HG03558 (cell line): ENCODE measurements at regions not wholly inside any gene's neighbourhood (a gene's known extent, or its start where the extent isn't known, plus 50 kb on each side); places are given as distances from the start of the nearest gene placed in this dataset.

Experiments
- ATAC-seq: cut with Tn5 transposase; IDR thresholded peaks from one replicate; pipeline ENCODE4 v1.9.1; 2021; ENCODE audit warnings: moderate number of reproducible peaks; ENCODE audit not compliant: unreplicated experiment; ENCODE audit errors: extremely low read depth

GRCh38 chr2:107018366-107018765 lies 132.4 kb upstream of the ST6GAL2 start:
- no peak for ATAC-seq

- ATAC-seq, result no peak
Observed at GRCh38 chr2:107020392-107020791, 134.4 kb upstream of the ST6GAL2 start.

DNA sequence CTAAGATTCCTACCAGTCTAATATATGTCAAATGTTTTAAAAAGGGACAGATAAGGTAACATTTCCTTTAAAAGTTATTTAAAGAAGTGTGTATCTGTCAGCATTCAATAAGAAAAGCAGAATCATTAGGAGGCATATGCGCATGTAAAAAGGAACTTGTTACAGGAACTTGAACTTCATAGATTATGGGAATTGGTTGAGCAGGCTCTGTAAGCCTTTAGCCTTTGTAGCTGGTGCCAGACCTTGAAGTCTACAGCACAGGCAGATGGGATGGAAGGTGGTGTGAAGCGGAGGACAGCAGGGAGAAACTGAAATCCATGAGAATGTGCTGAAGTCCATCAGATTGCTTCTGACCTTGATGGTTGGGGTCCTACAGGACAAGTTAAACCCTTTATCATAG lies 138.3 kb upstream of the ST6GAL2 start:
- no peak for ATAC-seq

- no peak for ATAC-seq
Observed at GRCh38 chr2:107025291-107025857, 139.4 kb upstream of the ST6GAL2 start.

GRCh38 chr2:107025869-107026380 lies 140.0 kb upstream of the ST6GAL2 start:
- no peak for ATAC-seq

- no peak for ATAC-seq
Observed at GRCh38 chr2:107027205-107027604, 141.2 kb upstream of the ST6GAL2 start.

- ATAC-seq, result no peak
Observed at GRCh38 chr2:107027810-107028209, 141.8 kb upstream of the ST6GAL2 start.

GRCh38 chr2:107028661-107029060 lies 142.7 kb upstream of the ST6GAL2 start:
- no peak for ATAC-seq

DNA sequence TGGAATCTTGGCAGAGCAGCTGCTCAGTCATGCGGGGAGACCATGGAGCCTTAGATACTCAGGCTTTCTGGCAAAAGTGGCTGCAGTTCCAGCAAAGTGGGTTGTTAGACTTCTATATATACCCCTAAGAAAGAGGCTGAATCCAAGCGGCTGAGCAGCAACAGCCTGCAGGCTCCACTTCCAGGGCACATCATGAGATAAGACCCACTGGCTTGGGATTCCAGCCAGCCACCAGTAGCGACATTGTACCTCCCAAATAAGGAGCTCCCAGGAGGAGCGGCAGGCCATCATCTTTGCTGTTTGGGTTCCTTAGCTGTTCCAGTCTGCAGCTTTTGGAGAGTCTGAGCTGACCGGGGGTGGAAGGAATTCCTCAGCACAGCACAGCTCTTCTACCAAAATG lies 150.3 kb upstream of the ST6GAL2 start:
- no peak for ATAC-seq

DNA sequence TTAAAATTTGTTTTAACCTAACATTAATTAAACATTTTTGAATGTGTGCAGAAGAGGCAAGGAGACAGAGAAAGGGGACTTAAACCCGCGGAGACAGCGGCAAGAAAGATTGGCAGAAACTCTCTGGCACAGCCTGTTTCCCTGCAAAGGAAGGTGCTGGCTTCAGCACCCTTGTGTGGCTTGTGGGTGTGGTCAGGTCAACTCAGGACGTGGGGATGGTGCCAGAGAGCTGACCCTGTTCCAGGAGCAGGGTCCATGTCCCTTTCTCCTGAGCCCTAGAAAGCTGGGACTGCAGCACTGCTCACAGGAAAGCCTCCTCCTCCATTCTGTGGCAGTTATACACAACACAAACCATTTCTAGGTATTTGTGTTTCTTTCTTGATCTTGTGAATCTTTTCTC lies 176.2 kb upstream of the ST6GAL2 start:
- ATAC-seq, result no peak

DNA sequence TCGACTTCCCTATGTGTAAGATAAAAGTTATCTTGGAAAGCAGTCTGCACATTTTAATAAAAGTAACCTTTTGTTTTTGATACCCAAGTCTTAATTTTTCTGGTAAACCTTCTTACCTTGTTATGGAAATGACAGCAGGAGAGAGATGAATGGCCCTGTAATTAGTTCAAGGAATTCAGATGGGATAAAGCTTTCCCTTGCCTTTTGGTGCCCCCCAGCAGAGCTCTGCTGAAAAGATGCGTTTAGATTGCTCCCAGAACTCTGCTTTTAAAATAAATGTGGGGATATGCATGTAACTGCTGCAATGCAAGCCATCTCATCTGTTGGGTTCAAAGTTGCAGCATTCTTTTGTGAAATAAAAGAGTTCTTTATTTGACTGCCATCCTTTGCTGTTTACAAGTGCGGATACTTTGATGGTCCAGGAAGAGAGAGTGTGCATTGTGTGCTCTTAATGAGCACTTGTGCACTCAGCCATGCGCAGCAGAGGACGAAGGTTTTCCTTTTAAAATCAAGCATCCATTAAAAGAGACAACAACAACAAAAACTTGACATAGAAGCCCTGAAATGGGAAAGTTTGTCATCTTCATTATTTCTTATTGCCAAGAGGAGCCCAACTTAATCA lies 176.7 kb upstream of the ST6GAL2 start:
- no peak for ATAC-seq

- ATAC-seq, result no peak
Observed at GRCh38 chr2:107063228-107063627, 177.3 kb upstream of the ST6GAL2 start.

DNA sequence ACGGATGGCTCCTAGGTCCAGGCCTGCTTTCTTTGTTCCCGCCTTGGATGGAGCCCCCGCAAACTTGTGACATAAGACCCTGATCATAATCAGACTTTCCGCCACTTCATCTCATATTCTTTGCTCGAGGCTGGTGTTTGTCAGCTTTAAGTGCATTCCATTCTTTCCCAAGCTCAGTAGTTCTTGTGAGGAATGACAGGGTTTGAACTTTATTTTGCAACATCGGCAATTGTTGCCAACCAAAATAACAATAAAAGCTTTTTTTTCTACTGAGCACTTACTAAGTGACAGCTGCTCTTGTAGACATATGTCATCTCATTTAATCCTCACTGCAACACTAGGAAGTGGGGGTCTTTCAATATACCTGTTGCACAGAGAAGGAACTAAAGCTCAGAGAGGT lies 178.8 kb upstream of the ST6GAL2 start:
- ATAC-seq, result no peak

DNA sequence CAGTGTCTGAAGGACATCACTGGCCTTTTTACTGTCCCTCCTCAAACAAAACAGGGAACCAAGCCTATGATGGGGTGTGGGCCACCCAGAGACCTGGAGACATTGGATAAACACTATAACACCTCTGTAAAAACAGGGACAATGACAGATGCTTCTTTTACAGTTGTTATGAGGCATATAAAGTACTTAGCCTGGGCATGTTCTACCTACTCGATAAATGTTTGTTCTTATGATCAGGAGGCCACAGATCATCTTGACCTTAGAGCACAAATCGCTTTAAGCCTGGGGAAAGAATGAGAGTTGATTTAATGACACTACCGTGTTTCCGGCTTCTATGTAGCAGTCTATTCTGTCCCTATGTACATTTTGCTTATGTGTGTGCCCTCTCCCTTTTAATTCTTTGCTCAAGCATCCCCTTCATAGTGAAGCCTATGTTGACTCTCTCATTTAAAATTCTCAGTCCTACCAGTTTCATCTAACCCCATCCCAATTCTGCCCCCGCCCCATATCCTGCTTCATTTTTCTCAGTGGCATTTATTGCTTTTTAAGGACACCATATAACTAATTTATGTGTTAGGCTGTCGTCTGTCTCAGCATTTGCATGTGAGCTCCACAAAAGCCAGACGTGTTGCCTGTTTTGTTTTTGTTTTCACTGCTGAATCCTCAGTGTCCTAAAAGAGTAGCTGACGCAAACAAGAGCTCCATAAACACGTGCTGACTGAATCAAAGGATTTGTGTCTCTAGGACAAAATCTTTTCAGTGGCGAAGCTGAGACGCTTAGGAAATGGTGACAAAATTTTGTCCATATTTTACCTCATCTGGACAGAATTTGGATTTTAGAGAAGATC lies 182.3 kb upstream of the ST6GAL2 start:
- no peak for ATAC-seq

DNA sequence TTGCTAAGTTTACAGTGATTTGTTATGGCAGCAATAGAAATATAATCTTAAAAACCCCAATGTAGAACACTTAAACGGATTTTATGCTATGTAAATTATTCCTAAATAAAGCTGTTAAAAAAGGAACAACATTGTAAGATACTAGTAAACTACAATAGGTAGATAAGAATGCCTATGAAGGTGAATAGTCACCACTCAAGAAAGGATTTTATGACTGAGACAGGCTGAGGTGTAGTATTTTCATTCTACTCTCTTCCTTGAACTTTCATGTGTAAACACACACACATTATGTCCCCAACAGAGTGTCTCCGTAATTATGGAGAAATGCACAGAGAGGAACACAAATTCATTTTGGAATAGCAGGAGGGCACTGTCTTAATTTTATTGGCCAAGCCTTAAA lies 183.9 kb upstream of the ST6GAL2 start:
- no peak for ATAC-seq

- ATAC-seq, result no peak
Observed at GRCh38 chr2:107072150-107072940, 186.4 kb upstream of the ST6GAL2 start.

DNA sequence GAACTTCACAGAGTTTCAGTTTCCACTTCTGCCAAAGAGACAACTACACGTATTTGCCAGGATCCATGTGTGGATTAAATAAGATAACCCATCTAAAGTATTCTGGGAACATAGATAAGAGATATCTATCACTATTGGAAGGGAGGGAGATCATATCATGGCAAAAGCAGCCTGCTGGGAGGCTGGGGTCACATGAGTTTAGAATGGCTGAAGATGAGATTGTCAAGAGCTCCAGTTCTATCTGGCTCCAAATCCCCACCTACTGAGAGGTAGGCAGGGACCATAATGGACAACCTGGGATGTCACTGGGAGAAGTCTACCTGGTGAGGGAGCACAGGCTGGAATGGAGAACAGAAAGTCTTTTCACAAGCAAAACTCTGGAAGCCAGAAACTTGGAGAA lies 192.6 kb upstream of the ST6GAL2 start:
- no peak for ATAC-seq

DNA sequence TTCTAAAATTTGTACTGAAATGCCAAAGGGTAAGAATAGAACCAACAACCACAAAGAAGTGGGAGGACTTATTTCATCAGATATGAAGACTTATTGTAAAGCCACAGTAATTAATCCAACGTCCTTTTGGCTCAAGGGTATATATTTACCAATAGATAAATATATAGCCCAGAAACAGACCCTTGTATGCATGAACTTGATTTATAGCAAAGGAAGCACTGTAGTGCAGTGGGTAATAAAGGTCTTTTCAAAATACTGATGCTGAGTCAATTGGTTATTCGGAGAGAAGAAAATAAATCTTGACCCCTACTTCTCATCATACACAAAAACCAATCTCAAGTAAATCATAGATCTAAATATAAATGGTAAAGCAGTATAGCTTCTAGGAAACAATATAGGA lies 200.5 kb upstream of the ST6GAL2 start:
- no peak for ATAC-seq

- no peak for ATAC-seq
Observed at GRCh38 chr2:107088156-107088555, 202.2 kb upstream of the ST6GAL2 start.

DNA sequence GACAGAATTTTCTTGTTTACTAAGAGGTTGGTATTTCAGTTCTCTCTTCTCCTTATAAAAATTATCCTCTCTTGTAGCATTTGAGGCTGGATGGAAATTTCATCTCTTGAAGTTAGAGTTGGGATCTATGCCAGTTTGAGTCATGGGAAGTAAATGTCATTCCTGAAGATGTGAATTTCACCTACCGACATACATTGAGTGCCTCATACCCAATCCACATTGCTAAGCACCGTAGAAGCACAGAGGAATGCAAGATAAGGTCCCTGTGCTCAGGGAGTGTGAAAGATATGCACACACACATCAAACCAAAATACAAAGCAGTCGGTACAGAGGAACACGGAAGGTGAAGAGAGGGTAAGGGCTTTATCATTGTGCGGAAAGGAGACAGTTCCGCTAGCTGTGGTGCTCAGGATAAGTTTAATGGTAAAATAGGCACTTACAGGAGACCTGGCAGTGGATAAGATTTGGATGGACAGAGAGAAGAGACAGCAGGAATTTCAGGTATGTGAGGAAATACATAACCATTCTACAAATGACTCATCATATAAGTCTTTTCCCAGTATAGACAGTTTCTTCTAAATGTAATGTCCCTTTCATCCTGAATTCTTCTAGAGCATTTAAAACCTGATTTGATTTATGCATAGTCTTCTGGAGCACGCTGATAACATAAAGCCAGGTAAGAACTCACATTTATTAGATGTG lies 205.3 kb upstream of the ST6GAL2 start:
- ATAC-seq, result no peak
